ENCODE measurements at regions not wholly inside any gene's neighbourhood (a gene's known extent, or its start where the extent isn't known, plus 50 kb on each side); places are given as distances from the start of the nearest gene placed in this dataset.

- no peak for DNase-seq (ENCODE audit: low read depth in 1 of 2, low spot score in 1 of 2)
- Histone ChIP-seq H3K4me3 (replicated peaks; ENCODE audit: insufficient read depth, low read length) (no peak overlapping the region), H3K27ac (replicated peaks) (no peak overlapping the region), H3K27me3 (ENCODE audit: insufficient read depth, poor library complexity, severe bottlenecking) (no peaks in the 10 kb centered on the region)
- TF ChIP-seq, protein P1, sequence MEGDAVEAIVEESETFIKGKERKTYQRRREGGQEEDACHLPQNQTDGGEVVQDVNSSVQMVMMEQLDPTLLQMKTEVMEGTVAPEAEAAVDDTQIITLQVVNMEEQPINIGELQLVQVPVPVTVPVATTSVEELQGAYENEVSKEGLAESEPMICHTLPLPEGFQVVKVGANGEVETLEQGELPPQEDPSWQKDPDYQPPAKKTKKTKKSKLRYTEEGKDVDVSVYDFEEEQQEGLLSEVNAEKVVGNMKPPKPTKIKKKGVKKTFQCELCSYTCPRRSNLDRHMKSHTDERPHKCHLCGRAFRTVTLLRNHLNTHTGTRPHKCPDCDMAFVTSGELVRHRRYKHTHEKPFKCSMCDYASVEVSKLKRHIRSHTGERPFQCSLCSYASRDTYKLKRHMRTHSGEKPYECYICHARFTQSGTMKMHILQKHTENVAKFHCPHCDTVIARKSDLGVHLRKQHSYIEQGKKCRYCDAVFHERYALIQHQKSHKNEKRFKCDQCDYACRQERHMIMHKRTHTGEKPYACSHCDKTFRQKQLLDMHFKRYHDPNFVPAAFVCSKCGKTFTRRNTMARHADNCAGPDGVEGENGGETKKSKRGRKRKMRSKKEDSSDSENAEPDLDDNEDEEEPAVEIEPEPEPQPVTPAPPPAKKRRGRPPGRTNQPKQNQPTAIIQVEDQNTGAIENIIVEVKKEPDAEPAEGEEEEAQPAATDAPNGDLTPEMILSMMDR (IDR thresholded peaks at IDR 0.05; ENCODE audit: insufficient read depth, low read length), result no peak
- no peak for TF ChIP-seq GABPA (IDR thresholded peaks at IDR 0.05; ENCODE audit: low read depth)
- TF ChIP-seq, protein P2, sequence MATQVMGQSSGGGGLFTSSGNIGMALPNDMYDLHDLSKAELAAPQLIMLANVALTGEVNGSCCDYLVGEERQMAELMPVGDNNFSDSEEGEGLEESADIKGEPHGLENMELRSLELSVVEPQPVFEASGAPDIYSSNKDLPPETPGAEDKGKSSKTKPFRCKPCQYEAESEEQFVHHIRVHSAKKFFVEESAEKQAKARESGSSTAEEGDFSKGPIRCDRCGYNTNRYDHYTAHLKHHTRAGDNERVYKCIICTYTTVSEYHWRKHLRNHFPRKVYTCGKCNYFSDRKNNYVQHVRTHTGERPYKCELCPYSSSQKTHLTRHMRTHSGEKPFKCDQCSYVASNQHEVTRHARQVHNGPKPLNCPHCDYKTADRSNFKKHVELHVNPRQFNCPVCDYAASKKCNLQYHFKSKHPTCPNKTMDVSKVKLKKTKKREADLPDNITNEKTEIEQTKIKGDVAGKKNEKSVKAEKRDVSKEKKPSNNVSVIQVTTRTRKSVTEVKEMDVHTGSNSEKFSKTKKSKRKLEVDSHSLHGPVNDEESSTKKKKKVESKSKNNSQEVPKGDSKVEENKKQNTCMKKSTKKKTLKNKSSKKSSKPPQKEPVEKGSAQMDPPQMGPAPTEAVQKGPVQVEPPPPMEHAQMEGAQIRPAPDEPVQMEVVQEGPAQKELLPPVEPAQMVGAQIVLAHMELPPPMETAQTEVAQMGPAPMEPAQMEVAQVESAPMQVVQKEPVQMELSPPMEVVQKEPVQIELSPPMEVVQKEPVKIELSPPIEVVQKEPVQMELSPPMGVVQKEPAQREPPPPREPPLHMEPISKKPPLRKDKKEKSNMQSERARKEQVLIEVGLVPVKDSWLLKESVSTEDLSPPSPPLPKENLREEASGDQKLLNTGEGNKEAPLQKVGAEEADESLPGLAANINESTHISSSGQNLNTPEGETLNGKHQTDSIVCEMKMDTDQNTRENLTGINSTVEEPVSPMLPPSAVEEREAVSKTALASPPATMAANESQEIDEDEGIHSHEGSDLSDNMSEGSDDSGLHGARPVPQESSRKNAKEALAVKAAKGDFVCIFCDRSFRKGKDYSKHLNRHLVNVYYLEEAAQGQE (IDR thresholded peaks at IDR 0.05; ENCODE audit: insufficient replicate concordance, low read depth), result no peak
- TF ChIP-seq POLR2AphosphoS5 (IDR thresholded peaks at IDR 0.05; ENCODE audit: low read depth), result no peak
- no peak for TF ChIP-seq SPI1 (IDR thresholded peaks at IDR 0.05; ENCODE audit: borderline replicate concordance, low read depth)
Observed at GRCh38 chr4:28536124-28536523, 1675.5 kb downstream of the STIM2 start.

DNA sequence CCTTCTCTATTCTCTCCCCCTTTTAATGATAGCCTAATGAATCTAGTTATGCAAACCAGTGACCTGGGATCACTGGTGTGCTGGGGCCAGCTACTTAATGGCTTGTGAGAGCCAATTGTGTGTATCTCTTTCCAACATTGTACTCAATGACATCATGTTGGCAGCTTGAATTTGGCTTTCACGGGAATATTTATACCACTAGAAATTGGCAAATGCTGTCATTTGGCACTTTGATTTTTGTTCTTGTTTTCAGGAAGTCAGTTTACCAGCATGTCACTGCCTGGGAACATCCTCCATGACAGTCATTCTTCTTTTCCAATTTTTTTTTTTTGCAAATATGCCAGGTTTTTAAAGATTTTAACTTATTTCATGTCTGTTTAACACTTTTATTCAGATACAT, 1685.3 kb downstream of the STIM2 start:
- DNase-seq (ENCODE audit: low read depth in 1 of 2, low spot score in 1 of 2), result no peak
- Histone ChIP-seq H3K27me3 (ENCODE audit: insufficient read depth, poor library complexity, severe bottlenecking) (no peaks in the 10 kb centered on the region), H3K27ac (replicated peaks) (no peak overlapping the region), H3K4me3 (replicated peaks; ENCODE audit: insufficient read depth, low read length) (no peak overlapping the region)
- no peak for TF ChIP-seq GABPA (IDR thresholded peaks at IDR 0.05; ENCODE audit: low read depth)
- TF ChIP-seq, protein P2 (IDR thresholded peaks at IDR 0.05; ENCODE audit: insufficient replicate concordance, low read depth), result no peak
- no peak for TF ChIP-seq SPI1 (IDR thresholded peaks at IDR 0.05; ENCODE audit: borderline replicate concordance, low read depth)
- TF ChIP-seq POLR2AphosphoS5 (IDR thresholded peaks at IDR 0.05; ENCODE audit: low read depth), result no peak
- TF ChIP-seq, protein P1 (IDR thresholded peaks at IDR 0.05; ENCODE audit: insufficient read depth, low read length), result no peak

- no peak overlapping the region for H3K27ac ChIP-seq (replicated peaks)
- no peaks in the 10 kb centered on the region for H3K27me3 ChIP-seq (ENCODE audit: insufficient read depth, poor library complexity, severe bottlenecking)
- TF ChIP-seq SPI1 (IDR thresholded peaks at IDR 0.05; ENCODE audit: borderline replicate concordance, low read depth) (no peak), GABPA (IDR thresholded peaks at IDR 0.05; ENCODE audit: low read depth) (no peak), POLR2AphosphoS5 (IDR thresholded peaks at IDR 0.05; ENCODE audit: low read depth) (no peak)
- TF ChIP-seq, protein P1 (IDR thresholded peaks at IDR 0.05; ENCODE audit: insufficient read depth, low read length), result no peak
- TF ChIP-seq, protein P2 (IDR thresholded peaks at IDR 0.05; ENCODE audit: insufficient replicate concordance, low read depth), result no peak
- no peak for DNase-seq (ENCODE audit: low read depth in 1 of 2, low spot score in 1 of 2)
- no peak overlapping the region for H3K4me3 ChIP-seq (replicated peaks; ENCODE audit: insufficient read depth, low read length)
Observed at GRCh38 chr4:28548136-28548535, 1687.5 kb downstream of the STIM2 start.

All from HL-60 (cell line).